HEK293 (cell line): ENCODE measurements at regions not wholly inside any gene's neighbourhood (a gene's known extent, or its start where the extent isn't known, plus 50 kb on each side); places are given as distances from the start of the nearest gene placed in this dataset.

Experiments
- CTCF ChIA-PET: fragments of 350-600 bp; formaldehyde crosslinking; extraction: SDS; loops from one replicate; lab custom pipeline; 2021; ENCODE audit warnings: antibody characterized with exemption; lab: Yijun Ruan, JAX
- POLR2A ChIA-PET: fragments of 300-600 bp; formaldehyde crosslinking; extraction: SDS; loops from one replicate; lab custom pipeline; 2020; ENCODE audit warnings: antibody characterized with exemption, inconsistent platforms; lab: Yijun Ruan, JAX
- H3K27ac ChIP-seq: fragments of 200-500 bp; sonication (Bioruptor generic); 2 replicates; pipeline ENCODE4 v1.5.1; 2014; ENCODE audit warnings: low read depth, low read length, control low read depth, inconsistent platforms; ENCODE audit errors: extremely low read depth
- H3K36me3 ChIP-seq, 2 experiments: fragments of 200-500 bp in 1 of 2; sonication (Bioruptor generic) in 1 of 2; 1 replicate in 1 of 2; 2 replicates in 1 of 2; pipeline ENCODE4 v1.5.1; 2014 to 2017; ENCODE audit warnings: inconsistent platforms in 2 of 2, low read length in 2 of 2; ENCODE audit not compliant: control insufficient read depth in 2 of 2, insufficient read depth in 1 of 2
- H3K4me1 ChIP-seq: fragments of 200-500 bp; sonication (Bioruptor generic); 2 replicates; pipeline ENCODE4 v1.5.1; 2014; ENCODE audit warnings: mild to moderate bottlenecking, low read length, inconsistent platforms; ENCODE audit not compliant: control insufficient read depth, insufficient read depth
- H3K4me3 ChIP-seq: 2 replicates; pipeline ENCODE4 v1.5.1; 2011; ENCODE audit warnings: low read depth, mild to moderate bottlenecking, control low read depth, low read length, moderate library complexity
- H3K9me3 ChIP-seq: fragments of 200-500 bp; sonication (Bioruptor generic); 2 replicates; pipeline ENCODE4 v1.5.1; 2014; ENCODE audit warnings: low read depth, low read length, inconsistent platforms; ENCODE audit not compliant: control insufficient read depth, insufficient read depth
- IKZF3 ChIP-seq: fragments of 450-650 bp; IDR thresholded peaks from 2 replicates; pipeline ENCODE4 v1.5.0; 2018; ENCODE audit warnings: missing biosample characterization, mild to moderate bottlenecking, missing genetic modification characterization, moderate library complexity
- INSM2 ChIP-seq: fragments of 450-650 bp; formaldehyde crosslinking; IDR thresholded peaks from 2 replicates; pipeline ENCODE4 v1.5.1; 2016; ENCODE audit warnings: missing biosample characterization, missing genetic modification characterization
- SALL2 ChIP-seq: fragments of 450-650 bp; formaldehyde crosslinking; IDR thresholded peaks from 2 replicates; pipeline ENCODE4 v1.5.0; 2017; ENCODE audit warnings: missing biosample characterization, mild to moderate bottlenecking, missing genetic modification characterization, borderline replicate concordance
- YY1 ChIP-seq: fragments of 450-650 bp; formaldehyde crosslinking; IDR thresholded peaks from 2 replicates; pipeline ENCODE4 v1.5.1; 2018; ENCODE audit warnings: missing biosample characterization, missing genetic modification characterization
- ZNF16 ChIP-seq: fragments of 450-650 bp; formaldehyde crosslinking; IDR thresholded peaks from 2 replicates; pipeline ENCODE4 v1.5.1; 2016; ENCODE audit warnings: low read depth, missing biosample characterization, missing genetic modification characterization
- ZNF211 ChIP-seq: fragments of 450-650 bp; formaldehyde crosslinking; IDR thresholded peaks from 2 replicates; pipeline ENCODE4 v1.5.1; 2016; ENCODE audit warnings: low read depth, missing biosample characterization, missing genetic modification characterization
- ZNF266 ChIP-seq: fragments of 450-650 bp; formaldehyde crosslinking; IDR thresholded peaks from 2 replicates; pipeline ENCODE4 v1.5.1; 2016; ENCODE audit warnings: missing biosample characterization, missing genetic modification characterization, low read depth
- ZNF362 ChIP-seq: fragments of 450-650 bp; formaldehyde crosslinking; IDR thresholded peaks from 2 replicates; pipeline ENCODE4 v1.5.1; 2016; ENCODE audit warnings: missing biosample characterization, missing genetic modification characterization
- ZNF48 ChIP-seq: fragments of 450-650 bp; formaldehyde crosslinking; IDR thresholded peaks from 2 replicates; pipeline ENCODE4 v1.5.1; 2016; ENCODE audit warnings: missing biosample characterization, missing genetic modification characterization
- ZNF629 ChIP-seq: fragments of 450-650 bp; formaldehyde crosslinking; IDR thresholded peaks from 2 replicates; pipeline ENCODE4 v1.5.1; 2017; ENCODE audit warnings: missing biosample characterization, missing genetic modification characterization
- ZNF701 ChIP-seq: fragments of 450-650 bp; formaldehyde crosslinking; IDR thresholded peaks from 2 replicates; pipeline ENCODE4 v1.5.1; 2016; ENCODE audit warnings: missing biosample characterization, missing genetic modification characterization
- ZSCAN30 ChIP-seq: fragments of 450-650 bp; IDR thresholded peaks from 2 replicates; pipeline ENCODE4 v1.5.1; 2018; ENCODE audit warnings: missing biosample characterization, mild to moderate bottlenecking, missing genetic modification characterization, moderate library complexity
- TF ChIP-seq, protein P1 (sequence below): fragments of 450-650 bp; formaldehyde crosslinking; conservative IDR thresholded peaks from 2 replicates; pipeline ENCODE4 v1.5.1; 2016; ENCODE audit warnings: low read depth, missing biosample characterization, missing genetic modification characterization
- TF ChIP-seq, protein P2 (sequence below): fragments of 450-650 bp; IDR thresholded peaks from 2 replicates; pipeline ENCODE4 v1.5.1; 2018; ENCODE audit warnings: missing biosample characterization, missing genetic modification characterization

DNA sequence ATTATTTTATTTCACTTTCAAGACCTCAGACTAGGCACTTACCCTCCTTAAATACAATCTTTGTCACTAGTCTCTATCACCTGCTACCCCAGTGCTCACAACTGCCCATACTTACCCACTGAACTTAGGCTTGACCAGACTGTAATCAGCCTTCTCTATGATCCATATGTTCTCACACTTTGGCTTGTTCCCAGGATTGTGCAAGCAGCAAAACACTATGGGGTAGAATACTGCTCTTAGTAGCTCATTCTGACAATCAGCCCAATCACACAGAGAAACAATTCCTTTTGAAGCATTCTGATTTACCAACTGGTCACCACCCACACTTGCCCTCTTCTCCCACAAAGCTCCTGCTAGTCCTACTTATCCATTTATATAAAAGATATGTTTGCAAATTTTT is 878.3 kb downstream of the FSTL5 start:
- POLR2A ChIA-PET: no interaction called here
- no peaks in the 10 kb centered on the region for H3K9me3 ChIP-seq
- CTCF ChIA-PET: no interaction called here
- H3K27ac ChIP-seq: no peak overlapping the region
- no peak overlapping the region for H3K4me3 ChIP-seq
- TF ChIP-seq ZNF362 (tag by site-specific recombination) (no peak), SALL2 (tag by site-specific recombination) (no peak), IKZF3 (tag by site-specific recombination) (no peak), INSM2 (tag by site-specific recombination) (no peak), ZNF629 (tag by site-specific recombination) (no peak), ZNF266 (tag by site-specific recombination) (no peak)
- TF ChIP-seq, protein P1, sequence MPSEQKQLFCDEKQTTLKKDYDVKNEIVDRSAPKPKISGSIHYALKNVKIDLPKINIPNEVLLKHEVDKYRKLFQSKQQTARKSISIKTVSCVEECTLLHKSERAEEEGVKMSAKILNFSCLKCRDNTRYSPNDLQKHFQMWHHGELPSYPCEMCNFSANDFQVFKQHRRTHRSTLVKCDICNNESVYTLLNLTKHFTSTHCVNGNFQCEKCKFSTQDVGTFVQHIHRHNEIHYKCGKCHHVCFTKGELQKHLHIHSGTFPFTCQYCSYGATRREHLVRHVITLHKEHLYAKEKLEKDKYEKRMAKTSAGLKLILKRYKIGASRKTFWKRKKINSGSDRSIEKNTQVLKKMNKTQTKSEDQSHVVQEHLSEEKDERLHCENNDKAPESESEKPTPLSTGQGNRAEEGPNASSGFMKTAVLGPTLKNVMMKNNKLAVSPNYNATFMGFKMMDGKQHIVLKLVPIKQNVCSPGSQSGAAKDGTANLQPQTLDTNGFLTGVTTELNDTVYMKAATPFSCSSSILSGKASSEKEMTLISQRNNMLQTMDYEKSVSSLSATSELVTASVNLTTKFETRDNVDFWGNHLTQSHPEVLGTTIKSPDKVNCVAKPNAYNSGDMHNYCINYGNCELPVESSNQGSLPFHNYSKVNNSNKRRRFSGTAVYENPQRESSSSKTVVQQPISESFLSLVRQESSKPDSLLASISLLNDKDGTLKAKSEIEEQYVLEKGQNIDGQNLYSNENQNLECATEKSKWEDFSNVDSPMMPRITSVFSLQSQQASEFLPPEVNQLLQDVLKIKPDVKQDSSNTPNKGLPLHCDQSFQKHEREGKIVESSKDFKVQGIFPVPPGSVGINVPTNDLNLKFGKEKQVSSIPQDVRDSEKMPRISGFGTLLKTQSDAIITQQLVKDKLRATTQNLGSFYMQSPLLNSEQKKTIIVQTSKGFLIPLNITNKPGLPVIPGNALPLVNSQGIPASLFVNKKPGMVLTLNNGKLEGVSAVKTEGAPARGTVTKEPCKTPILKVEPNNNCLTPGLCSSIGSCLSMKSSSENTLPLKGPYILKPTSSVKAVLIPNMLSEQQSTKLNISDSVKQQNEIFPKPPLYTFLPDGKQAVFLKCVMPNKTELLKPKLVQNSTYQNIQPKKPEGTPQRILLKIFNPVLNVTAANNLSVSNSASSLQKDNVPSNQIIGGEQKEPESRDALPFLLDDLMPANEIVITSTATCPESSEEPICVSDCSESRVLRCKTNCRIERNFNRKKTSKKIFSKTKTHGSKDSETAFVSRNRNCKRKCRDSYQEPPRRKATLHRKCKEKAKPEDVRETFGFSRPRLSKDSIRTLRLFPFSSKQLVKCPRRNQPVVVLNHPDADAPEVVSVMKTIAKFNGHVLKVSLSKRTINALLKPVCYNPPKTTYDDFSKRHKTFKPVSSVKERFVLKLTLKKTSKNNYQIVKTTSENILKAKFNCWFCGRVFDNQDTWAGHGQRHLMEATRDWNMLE: no peak
- TF ChIP-seq, all 188 proteins: peak for 0
- no peaks in the 10 kb centered on the region for H3K36me3 ChIP-seq
- H3K4me1 ChIP-seq: no peaks in the 10 kb centered on the region

- ChIA-PET CTCF (no interaction called here), POLR2A (no interaction called here)
- no peaks in the 10 kb centered on the region for H3K9me3 ChIP-seq
- no peaks in the 10 kb centered on the region for H3K4me1 ChIP-seq
- no peaks in the 10 kb centered on the region for H3K36me3 ChIP-seq
- TF ChIP-seq ZSCAN30 (tag by site-specific recombination) (no peak), ZNF701 (no peak), ZNF16 (no peak), ZNF48 (tag by site-specific recombination) (no peak), ZNF211 (no peak), YY1 (tag by site-specific recombination) (no peak)
- TF ChIP-seq, protein P2, sequence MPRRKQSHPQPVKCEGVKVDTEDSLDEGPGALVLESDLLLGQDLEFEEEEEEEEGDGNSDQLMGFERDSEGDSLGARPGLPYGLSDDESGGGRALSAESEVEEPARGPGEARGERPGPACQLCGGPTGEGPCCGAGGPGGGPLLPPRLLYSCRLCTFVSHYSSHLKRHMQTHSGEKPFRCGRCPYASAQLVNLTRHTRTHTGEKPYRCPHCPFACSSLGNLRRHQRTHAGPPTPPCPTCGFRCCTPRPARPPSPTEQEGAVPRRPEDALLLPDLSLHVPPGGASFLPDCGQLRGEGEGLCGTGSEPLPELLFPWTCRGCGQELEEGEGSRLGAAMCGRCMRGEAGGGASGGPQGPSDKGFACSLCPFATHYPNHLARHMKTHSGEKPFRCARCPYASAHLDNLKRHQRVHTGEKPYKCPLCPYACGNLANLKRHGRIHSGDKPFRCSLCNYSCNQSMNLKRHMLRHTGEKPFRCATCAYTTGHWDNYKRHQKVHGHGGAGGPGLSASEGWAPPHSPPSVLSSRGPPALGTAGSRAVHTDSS (tag by site-specific recombination): no peak
- no peak overlapping the region for H3K27ac ChIP-seq
- no peak overlapping the region for H3K4me3 ChIP-seq
Measured at GRCh38 chr4:161280929-161281328, 882.9 kb downstream of the FSTL5 start.
